ENCODE measurements at regions not wholly inside any gene's neighbourhood (a gene's known extent, or its start where the extent isn't known, plus 50 kb on each side); places are given as distances from the start of the nearest gene placed in this dataset.

DNA sequence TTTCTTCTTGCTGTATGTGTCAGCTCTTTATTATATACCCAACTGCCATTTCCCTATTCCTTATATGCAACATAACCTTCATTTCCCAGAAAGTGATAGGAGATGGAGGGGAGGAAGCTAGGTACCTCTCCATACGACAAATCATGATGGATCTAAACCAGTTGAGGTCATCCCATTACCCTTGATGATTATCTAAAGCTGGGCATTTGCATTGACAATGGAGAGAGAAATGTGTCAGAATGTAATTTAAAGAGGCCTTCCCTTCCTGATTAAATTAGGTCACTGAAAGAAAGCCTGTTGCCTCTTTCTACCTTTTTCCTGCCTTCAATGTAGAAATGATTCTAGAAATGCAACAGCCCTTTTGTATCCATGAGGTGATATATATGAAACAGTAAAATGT, 81.9 kb downstream of the SUCNR1 start:
- no peaks in the 10 kb centered on the region for H3K9me2 ChIP-seq (replicated peaks; ENCODE audit: control insufficient read depth, low read length)
- H4K20me1 ChIP-seq (ENCODE audit: control insufficient read depth, insufficient read depth, low read depth, low read length) = no peaks in the 10 kb centered on the region
- no peaks in the 10 kb centered on the region for H3F3A ChIP-seq (ENCODE audit: control insufficient read depth, insufficient read depth)
- no peaks in the 10 kb centered on the region for H3K36me3 ChIP-seq (ENCODE audit: control insufficient read depth, low read length)
- no peaks in the 10 kb centered on the region for H3K9me3 ChIP-seq (ENCODE audit: control insufficient read depth, insufficient read depth, low read length)
- H3K79me2 ChIP-seq (ENCODE audit: control insufficient read depth, low read length) = no peaks in the 10 kb centered on the region
- TF ChIP-seq, protein P1, sequence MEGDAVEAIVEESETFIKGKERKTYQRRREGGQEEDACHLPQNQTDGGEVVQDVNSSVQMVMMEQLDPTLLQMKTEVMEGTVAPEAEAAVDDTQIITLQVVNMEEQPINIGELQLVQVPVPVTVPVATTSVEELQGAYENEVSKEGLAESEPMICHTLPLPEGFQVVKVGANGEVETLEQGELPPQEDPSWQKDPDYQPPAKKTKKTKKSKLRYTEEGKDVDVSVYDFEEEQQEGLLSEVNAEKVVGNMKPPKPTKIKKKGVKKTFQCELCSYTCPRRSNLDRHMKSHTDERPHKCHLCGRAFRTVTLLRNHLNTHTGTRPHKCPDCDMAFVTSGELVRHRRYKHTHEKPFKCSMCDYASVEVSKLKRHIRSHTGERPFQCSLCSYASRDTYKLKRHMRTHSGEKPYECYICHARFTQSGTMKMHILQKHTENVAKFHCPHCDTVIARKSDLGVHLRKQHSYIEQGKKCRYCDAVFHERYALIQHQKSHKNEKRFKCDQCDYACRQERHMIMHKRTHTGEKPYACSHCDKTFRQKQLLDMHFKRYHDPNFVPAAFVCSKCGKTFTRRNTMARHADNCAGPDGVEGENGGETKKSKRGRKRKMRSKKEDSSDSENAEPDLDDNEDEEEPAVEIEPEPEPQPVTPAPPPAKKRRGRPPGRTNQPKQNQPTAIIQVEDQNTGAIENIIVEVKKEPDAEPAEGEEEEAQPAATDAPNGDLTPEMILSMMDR (IDR thresholded peaks at IDR 0.05; ENCODE audit: low read depth, low read length, poor library complexity, severe bottlenecking) = no peak
- TF ChIP-seq EZH2phosphoT487 (IDR thresholded peaks at IDR 0.05; ENCODE audit: borderline replicate concordance, low read length) = no peak
- no peak overlapping the region for H3K4me2 ChIP-seq (ENCODE audit: low read length)
- H3K27ac ChIP-seq (ENCODE audit: low read depth, low read length) = no peak overlapping the region
- H3K4me3 ChIP-seq (ENCODE audit: low read length) = no peak overlapping the region
- no peaks in the 10 kb centered on the region for H3K27me3 ChIP-seq (ENCODE audit: control insufficient read depth, low read length)
- no peaks in the 10 kb centered on the region for H3K4me1 ChIP-seq (ENCODE audit: control insufficient read depth, low read length)

DNA sequence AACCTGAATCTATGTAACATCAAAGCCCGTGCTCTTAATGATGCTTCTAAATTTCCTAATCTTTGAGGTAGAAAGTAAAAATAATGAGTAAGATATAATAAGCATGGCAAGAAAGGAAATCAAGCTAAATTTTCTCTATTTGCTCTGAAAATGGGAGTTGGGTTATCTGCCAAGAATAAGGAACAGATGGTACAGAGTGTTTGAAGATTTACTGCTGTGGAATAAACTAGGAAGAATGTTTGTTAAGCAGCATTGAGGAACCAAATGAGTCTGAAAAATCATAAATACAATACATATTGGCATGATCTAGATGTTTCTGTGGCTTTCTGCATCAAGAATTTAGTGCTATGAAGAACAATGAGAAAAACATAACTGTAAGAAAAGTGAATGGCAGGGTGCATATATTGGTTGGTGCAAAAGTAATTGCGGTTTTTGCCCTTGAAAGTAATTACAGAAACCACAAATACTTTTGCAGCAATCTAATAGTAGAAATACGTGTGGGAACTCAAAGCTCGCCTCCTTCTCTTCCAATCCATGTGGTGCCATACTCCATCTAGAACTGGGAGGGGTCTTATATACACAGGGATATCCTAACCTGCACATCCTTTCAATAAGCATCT, 87.6 kb downstream of the SUCNR1 start:
- no peaks in the 10 kb centered on the region for H3K36me3 ChIP-seq (ENCODE audit: control insufficient read depth, low read length)
- H3K9me2 ChIP-seq (replicated peaks; ENCODE audit: control insufficient read depth, low read length) = no peaks in the 10 kb centered on the region
- H3F3A ChIP-seq (ENCODE audit: control insufficient read depth, insufficient read depth) = no peaks in the 10 kb centered on the region
- H3K79me2 ChIP-seq (ENCODE audit: control insufficient read depth, low read length) = no peaks in the 10 kb centered on the region
- no peaks in the 10 kb centered on the region for H4K20me1 ChIP-seq (ENCODE audit: control insufficient read depth, insufficient read depth, low read depth, low read length)
- no peaks in the 10 kb centered on the region for H3K9me3 ChIP-seq (ENCODE audit: control insufficient read depth, insufficient read depth, low read length)
- H3K27me3 ChIP-seq (ENCODE audit: control insufficient read depth, low read length) = no peaks in the 10 kb centered on the region
- H3K4me1 ChIP-seq (ENCODE audit: control insufficient read depth, low read length) = no peaks in the 10 kb centered on the region
- no peak overlapping the region for H3K27ac ChIP-seq (ENCODE audit: low read depth, low read length)
- TF ChIP-seq, protein P1 (IDR thresholded peaks at IDR 0.05; ENCODE audit: low read depth, low read length, poor library complexity, severe bottlenecking) = no peak
- no peak for TF ChIP-seq EZH2phosphoT487 (IDR thresholded peaks at IDR 0.05; ENCODE audit: borderline replicate concordance, low read length)
- H3K4me2 ChIP-seq (ENCODE audit: low read length) = no peak overlapping the region
- H3K4me3 ChIP-seq (ENCODE audit: low read length) = no peak overlapping the region

DNA sequence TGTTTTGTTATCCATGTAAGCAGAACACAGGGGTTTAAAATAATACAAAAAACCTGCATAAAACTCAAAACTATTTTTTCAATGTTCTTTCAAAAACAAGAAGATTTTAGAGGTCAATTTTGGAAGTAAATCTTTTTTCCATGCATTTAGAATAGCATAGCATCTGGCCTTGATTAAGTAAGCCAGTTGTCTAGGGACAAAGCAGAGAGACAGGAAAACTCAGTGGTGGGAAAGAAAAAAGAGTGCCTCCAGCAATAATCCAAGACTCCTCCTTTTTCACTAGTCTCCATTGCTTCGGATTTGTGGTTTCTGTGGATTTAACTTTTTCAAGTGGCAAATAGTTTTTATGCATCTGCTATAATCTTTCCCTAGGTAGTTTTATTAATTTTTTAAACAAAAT, 88.9 kb downstream of the SUCNR1 start:
- no peaks in the 10 kb centered on the region for H3K9me3 ChIP-seq (ENCODE audit: control insufficient read depth, insufficient read depth, low read length)
- no peak overlapping the region for H3K27ac ChIP-seq (ENCODE audit: low read depth, low read length)
- H3K4me3 ChIP-seq (ENCODE audit: low read length) = no peak overlapping the region
- H3F3A ChIP-seq (ENCODE audit: control insufficient read depth, insufficient read depth) = no peaks in the 10 kb centered on the region
- no peaks in the 10 kb centered on the region for H4K20me1 ChIP-seq (ENCODE audit: control insufficient read depth, insufficient read depth, low read depth, low read length)
- no peaks in the 10 kb centered on the region for H3K79me2 ChIP-seq (ENCODE audit: control insufficient read depth, low read length)
- no peaks in the 10 kb centered on the region for H3K36me3 ChIP-seq (ENCODE audit: control insufficient read depth, low read length)
- H3K4me2 ChIP-seq (ENCODE audit: low read length) = no peak overlapping the region
- no peaks in the 10 kb centered on the region for H3K9me2 ChIP-seq (replicated peaks; ENCODE audit: control insufficient read depth, low read length)
- no peaks in the 10 kb centered on the region for H3K4me1 ChIP-seq (ENCODE audit: control insufficient read depth, low read length)
- H3K27me3 ChIP-seq (ENCODE audit: control insufficient read depth, low read length) = no peaks in the 10 kb centered on the region
- TF ChIP-seq, protein P1 (IDR thresholded peaks at IDR 0.05; ENCODE audit: low read depth, low read length, poor library complexity, severe bottlenecking) = no peak
- no peak for TF ChIP-seq EZH2phosphoT487 (IDR thresholded peaks at IDR 0.05; ENCODE audit: borderline replicate concordance, low read length)
